LNCaP clone FGC (cell line): ENCODE measurements at regions not wholly inside any gene's neighbourhood (a gene's known extent, or its start where the extent isn't known, plus 50 kb on each side); places are given as distances from the start of the nearest gene placed in this dataset.

Experiments used
- DNase-seq: peaks from one replicate; pipeline ENCODE4 v3.0.0-alpha.2; 2011; ENCODE audit warnings: low read depth
- H3K4me3 ChIP-seq: 2 replicates; pipeline ENCODE4 v1.5.1; 2011; ENCODE audit warnings: mild to moderate bottlenecking, low read depth, low read length, control low read depth
- TF ChIP-seq, protein P1 (sequence below): IDR thresholded peaks from 2 replicates; pipeline ENCODE4 v1.5.1; 2012; ENCODE audit warnings: mild to moderate bottlenecking; ENCODE audit not compliant: control insufficient read depth, insufficient read depth; ENCODE audit errors: extremely low read depth

DNA sequence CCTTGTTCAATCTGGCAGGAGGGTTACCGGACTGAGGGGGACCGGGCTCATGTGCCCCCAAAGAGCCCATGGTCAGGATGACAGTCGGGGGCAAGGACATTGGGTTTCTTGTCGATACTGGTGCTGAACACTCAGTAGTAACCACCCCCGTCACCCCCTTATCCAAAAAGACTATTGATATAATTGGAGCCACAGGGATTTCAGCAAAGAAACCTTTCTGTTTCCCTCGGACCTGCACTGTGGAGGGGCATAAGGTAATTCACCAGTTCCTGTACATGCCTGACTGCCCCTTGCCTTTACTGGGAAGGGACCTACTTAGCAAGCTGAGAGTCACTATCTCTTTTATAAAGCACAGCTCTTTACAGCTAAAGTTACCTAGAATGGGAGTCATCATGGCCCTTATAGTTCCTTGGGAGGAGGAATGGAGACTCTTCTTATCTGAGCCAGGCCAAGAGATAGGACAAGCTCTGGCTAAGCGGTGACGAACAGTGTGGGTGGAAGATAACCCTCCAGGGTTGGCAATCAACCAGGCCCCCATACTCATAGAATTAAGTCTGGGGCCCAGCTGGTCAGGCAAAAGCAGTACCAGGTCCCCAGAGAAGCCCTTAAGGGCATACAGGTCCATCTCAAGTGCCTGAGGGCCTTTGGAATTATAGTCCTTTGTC is 603.7 kb downstream of the UQCRFS1 start:
- no peak overlapping the region for H3K4me3 ChIP-seq
- TF ChIP-seq, protein P1, sequence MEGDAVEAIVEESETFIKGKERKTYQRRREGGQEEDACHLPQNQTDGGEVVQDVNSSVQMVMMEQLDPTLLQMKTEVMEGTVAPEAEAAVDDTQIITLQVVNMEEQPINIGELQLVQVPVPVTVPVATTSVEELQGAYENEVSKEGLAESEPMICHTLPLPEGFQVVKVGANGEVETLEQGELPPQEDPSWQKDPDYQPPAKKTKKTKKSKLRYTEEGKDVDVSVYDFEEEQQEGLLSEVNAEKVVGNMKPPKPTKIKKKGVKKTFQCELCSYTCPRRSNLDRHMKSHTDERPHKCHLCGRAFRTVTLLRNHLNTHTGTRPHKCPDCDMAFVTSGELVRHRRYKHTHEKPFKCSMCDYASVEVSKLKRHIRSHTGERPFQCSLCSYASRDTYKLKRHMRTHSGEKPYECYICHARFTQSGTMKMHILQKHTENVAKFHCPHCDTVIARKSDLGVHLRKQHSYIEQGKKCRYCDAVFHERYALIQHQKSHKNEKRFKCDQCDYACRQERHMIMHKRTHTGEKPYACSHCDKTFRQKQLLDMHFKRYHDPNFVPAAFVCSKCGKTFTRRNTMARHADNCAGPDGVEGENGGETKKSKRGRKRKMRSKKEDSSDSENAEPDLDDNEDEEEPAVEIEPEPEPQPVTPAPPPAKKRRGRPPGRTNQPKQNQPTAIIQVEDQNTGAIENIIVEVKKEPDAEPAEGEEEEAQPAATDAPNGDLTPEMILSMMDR: no peak
- DNase-seq: no peak

DNA sequence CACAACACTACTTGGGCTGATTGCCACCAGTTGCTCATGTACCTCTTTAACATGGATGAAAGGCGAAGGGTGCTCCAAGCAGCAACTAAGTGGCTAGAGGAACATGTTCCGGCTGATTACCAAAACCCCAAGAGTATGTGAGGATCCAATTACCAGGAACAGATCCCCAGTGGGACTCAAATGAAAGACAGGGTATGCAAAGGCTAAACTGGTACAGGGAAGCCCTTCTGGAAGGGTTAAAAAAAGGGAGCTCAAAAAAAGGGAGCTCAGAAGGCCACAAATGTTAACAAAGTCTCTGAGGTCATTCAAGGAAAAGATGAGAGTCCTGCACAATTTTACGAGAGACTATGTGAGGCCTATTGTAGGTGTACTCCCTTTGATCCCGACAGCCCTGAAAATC is 604.7 kb downstream of the UQCRFS1 start:
- H3K4me3 ChIP-seq: no peak overlapping the region
- DNase-seq: no peak
- TF ChIP-seq, protein P1: no peak

DNA sequence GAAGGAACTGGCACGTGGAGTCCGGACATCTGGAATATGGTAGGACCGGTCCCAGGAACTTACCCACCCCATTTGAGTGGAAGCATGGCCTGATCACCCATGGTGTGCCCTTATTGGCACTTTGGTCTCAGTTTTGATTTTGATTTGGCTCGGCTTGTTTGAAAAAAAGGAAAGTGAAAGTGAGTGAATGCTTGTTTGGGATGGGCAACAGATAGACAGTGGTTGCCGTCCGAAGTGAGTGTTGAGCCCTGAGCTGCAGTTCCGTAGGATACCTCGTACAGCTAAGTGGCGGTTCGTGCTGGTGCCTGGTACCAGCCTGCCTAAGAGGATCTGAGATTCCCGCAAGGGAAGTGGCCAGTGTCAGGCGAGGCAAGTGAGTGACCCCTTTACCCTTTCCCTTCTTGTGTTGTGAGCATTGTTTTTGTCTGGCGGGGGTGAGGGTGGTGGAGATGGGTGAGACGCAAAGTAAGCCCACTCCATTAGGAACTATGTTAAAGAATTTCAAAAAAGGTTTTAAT is 605.8 kb downstream of the UQCRFS1 start:
- no peak for DNase-seq
- TF ChIP-seq, protein P1: no peak
- H3K4me3 ChIP-seq: no peak overlapping the region

DNA sequence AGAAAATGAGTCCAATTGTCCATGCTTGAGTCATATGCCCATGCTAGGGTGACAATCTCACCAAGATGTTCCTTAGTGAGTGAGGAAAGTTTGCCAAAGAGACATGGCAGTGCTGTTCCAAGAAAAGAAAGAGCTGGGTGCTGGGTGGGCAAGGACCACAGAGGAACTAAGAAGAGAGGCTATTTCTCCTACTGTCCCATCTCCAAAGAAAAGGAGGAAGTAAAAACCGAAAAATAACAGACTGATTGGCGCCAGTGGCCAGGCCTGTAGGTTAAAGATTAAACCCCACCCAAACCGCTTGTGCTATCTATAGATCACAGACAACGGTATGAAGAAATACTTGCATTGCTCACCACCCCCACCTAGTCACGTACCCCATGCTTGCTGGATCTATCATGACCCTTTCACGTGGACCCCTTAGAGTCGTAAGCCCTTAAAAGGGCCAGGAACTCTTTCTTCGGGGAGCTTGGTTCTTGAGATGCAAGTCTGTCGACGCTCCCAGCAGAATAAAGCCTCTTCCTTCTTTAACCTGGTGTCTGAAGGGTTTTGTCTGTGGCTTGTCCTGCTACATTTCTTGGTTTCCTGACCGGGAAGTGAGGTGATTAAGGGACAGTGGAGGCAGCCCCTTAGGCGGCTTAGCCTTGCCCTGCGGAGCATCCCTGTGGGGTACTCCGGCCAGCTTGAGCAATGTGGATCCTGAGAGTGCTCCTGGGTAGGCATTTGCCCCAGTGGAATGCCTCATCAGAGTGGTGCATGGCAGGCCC is 606.5 kb downstream of the UQCRFS1 start:
- TF ChIP-seq, protein P1: no peak
- DNase-seq: no peak
- no peak overlapping the region for H3K4me3 ChIP-seq

DNA sequence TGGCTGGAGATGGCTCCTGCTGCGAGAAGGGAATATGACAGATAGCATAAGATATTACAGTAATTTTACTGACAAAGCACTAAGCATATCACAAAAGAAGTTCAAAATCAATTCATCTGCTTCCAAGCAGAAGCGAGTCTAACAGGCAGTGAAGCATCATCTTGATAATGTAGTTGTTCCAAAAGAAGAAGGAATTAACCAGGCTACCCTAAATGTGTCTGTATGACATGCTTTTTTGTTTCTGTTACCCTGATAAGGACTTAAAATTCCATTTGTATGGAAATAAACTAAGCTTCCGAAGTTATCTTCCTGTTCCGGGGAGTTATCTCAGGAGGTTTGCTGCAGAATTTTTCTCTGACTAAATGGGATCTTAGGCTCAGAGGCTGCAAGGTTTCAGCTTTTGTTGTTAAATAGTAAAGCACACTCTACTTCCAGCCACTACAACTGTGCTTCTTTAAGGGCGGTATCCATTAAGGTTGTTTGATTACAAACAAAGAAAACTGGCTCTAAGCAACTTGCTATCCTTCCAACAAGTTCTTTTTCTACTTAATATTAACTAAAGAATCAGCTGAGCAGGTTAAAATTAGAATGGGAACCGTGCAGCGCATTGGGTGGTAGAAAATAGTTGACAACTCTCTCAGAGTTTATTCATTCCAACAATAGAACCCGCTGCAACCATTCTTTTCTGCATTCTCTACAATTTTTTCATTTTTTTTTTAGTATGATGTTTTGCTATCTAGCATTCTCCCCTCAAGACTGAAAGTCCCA is 607.3 kb downstream of the UQCRFS1 start:
- no peak overlapping the region for H3K4me3 ChIP-seq
- no peak for DNase-seq
- TF ChIP-seq, protein P1: no peak

DNA sequence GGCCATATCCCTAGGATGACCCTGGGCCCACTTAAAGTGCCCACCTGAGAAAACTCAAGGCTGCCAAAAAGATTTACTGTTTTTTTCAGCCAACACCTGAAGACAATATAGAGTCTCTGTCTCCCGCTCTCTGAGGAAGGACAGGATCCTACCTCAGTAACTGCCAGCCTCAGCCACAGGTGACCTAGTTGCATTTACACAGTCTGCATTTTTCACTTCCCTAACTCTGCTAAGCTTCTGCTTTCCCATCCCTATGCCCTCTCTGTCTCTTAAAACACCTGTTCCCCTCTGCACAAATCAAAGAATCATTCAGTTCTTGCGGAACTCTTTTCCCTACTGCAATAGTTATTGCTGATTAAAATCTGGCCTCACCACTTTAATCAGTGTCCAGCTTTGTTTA is 609.5 kb downstream of the UQCRFS1 start:
- no peak overlapping the region for H3K4me3 ChIP-seq
- no peak for DNase-seq
- TF ChIP-seq, protein P1: no peak
